ENCODE measurements at regions not wholly inside any gene's neighbourhood (a gene's known extent, or its start where the extent isn't known, plus 50 kb on each side); places are given as distances from the start of the nearest gene placed in this dataset.

DNA sequence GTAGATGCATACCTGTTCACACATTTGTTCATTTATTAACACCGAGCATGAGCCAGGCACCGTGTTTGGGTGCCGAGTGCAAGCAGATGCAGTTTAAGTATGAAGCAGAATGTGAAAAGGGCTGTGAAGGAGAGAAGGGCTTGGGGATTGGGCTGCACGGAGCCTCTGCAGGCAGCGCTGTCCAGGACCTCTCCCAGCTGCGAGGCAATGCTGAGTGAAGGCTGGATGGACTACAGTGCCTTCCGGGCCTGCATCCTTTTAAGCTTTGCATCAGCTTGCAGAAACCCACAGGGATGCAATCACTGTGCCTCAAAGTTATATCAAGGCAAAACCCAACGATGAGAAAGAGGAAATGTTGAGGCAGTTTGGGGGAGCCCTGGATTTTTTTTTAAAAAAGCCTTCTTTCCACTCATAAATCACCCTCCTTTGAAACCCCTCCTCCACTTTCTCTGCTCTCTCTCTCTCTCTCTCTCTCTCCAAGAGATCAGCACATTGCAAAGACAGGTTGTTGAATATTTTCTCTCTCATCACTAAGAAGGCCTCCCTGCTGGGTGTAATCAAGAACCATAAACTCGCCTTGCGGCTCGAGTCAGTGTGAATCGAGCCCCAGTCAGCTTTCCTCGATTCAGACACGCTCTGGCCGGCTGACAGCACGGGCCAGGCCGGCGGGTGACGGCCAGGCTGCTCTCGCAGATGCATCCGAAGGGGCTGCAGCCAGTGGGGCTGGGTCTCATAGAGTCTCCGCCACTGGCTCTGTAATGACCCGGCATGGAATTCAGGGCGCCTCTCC, 89.2 kb upstream of the POU3F1 start:
- H3K27me3 ChIP-seq (ENCODE audit: control insufficient read depth, insufficient read depth, low read length) = peaks cover 25% of the 10 kb centered on the region
- TF ChIP-seq, protein P1, sequence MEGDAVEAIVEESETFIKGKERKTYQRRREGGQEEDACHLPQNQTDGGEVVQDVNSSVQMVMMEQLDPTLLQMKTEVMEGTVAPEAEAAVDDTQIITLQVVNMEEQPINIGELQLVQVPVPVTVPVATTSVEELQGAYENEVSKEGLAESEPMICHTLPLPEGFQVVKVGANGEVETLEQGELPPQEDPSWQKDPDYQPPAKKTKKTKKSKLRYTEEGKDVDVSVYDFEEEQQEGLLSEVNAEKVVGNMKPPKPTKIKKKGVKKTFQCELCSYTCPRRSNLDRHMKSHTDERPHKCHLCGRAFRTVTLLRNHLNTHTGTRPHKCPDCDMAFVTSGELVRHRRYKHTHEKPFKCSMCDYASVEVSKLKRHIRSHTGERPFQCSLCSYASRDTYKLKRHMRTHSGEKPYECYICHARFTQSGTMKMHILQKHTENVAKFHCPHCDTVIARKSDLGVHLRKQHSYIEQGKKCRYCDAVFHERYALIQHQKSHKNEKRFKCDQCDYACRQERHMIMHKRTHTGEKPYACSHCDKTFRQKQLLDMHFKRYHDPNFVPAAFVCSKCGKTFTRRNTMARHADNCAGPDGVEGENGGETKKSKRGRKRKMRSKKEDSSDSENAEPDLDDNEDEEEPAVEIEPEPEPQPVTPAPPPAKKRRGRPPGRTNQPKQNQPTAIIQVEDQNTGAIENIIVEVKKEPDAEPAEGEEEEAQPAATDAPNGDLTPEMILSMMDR (conservative IDR thresholded peaks at IDR 0.05 in 1 of 2, IDR thresholded peaks at IDR 0.05 in 1 of 2; ENCODE audit: low read depth in 1 of 2, low read length in 2 of 2) = no peak
- TF ChIP-seq EZH2 (IDR thresholded peaks at IDR 0.05; ENCODE audit: low read length, missing control alignments) = no peak
- H4K20me1 ChIP-seq (ENCODE audit: control insufficient read depth, extremely low read depth, insufficient read depth, low read length) = no peaks in the 10 kb centered on the region
- H3K36me3 ChIP-seq (ENCODE audit: control insufficient read depth, insufficient read depth, low read length) = no peaks in the 10 kb centered on the region
- H3K4me2 ChIP-seq (ENCODE audit: extremely low read depth, insufficient read depth, low read length) = no peak overlapping the region
- H3K4me1 ChIP-seq (ENCODE audit: control insufficient read depth, extremely low read depth, insufficient read depth, low read length) = peaks cover 14% of the 10 kb centered on the region
- DNase-seq (ENCODE audit: low read depth in 2 of 2) = no peak
- no peaks in the 10 kb centered on the region for H3K9me3 ChIP-seq (ENCODE audit: control insufficient read depth, insufficient read depth, low read depth, low read length)
- no peaks in the 10 kb centered on the region for H3K79me2 ChIP-seq (ENCODE audit: control insufficient read depth, insufficient read depth, low read length)
- H3K9ac ChIP-seq (ENCODE audit: insufficient read depth, low read length) = no peak overlapping the region
- H2AFZ ChIP-seq (ENCODE audit: low read length) = no peak overlapping the region
- H3K27ac ChIP-seq (ENCODE audit: insufficient read depth, low read length) = no peak overlapping the region
- H3K4me3 ChIP-seq (replicated peaks in 1 of 4; ENCODE audit: control extremely low read depth in 1 of 4, insufficient read depth in 1 of 4, low read depth in 3 of 4, low read length in 4 of 4) = no peak overlapping the region

DNA sequence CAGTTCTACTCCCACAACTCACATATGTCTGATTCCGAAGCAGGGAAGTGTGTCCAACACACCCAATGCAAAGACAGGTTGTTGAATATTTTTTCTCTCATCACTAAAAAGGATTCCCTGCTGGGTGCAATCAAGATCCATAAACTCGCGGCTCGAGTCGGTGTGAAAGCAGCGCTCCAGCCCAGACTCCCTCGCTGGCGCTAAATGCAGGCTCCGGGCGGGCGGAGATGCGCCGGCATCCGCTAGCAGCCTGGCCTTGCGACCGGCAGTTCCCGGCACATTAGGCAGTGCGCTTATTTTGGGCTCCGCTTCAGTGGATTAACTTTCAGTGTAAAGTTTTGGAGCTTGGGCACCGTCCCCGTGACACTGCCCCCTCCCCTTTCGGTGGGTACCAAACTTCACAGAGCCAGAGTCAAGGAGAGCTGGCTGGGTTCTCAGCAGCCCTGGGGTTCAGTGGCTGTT, 87.7 kb upstream of the POU3F1 start:
- Histone ChIP-seq H3K9ac (ENCODE audit: insufficient read depth, low read length) (no peak overlapping the region), H2AFZ (ENCODE audit: low read length) (no peak overlapping the region), H3K79me2 (ENCODE audit: control insufficient read depth, insufficient read depth, low read length) (no peaks in the 10 kb centered on the region), H3K4me2 (ENCODE audit: extremely low read depth, insufficient read depth, low read length) (no peak overlapping the region), H3K9me3 (ENCODE audit: control insufficient read depth, insufficient read depth, low read depth, low read length) (no peaks in the 10 kb centered on the region), H4K20me1 (ENCODE audit: control insufficient read depth, extremely low read depth, insufficient read depth, low read length) (no peaks in the 10 kb centered on the region), H3K4me1 (ENCODE audit: control insufficient read depth, extremely low read depth, insufficient read depth, low read length) (peaks cover 6% of the 10 kb centered on the region), H3K36me3 (ENCODE audit: control insufficient read depth, insufficient read depth, low read length) (no peaks in the 10 kb centered on the region), H3K27ac (ENCODE audit: insufficient read depth, low read length) (no peak overlapping the region), H3K27me3 (ENCODE audit: control insufficient read depth, insufficient read depth, low read length) (peaks cover 22% of the 10 kb centered on the region), H3K4me3 (replicated peaks in 1 of 4; ENCODE audit: control extremely low read depth in 1 of 4, insufficient read depth in 1 of 4, low read depth in 3 of 4, low read length in 4 of 4) (no peak overlapping the region)
- peak in 1 of 2 donors; percentile 15 for DNase-seq (ENCODE audit: low read depth in 2 of 2)
- peak; percentile 57 for TF ChIP-seq EZH2 (IDR thresholded peaks at IDR 0.05; ENCODE audit: low read length, missing control alignments)
- TF ChIP-seq, protein P1 (conservative IDR thresholded peaks at IDR 0.05 in 1 of 2, IDR thresholded peaks at IDR 0.05 in 1 of 2; ENCODE audit: low read depth in 1 of 2, low read length in 2 of 2) = no peak

DNA sequence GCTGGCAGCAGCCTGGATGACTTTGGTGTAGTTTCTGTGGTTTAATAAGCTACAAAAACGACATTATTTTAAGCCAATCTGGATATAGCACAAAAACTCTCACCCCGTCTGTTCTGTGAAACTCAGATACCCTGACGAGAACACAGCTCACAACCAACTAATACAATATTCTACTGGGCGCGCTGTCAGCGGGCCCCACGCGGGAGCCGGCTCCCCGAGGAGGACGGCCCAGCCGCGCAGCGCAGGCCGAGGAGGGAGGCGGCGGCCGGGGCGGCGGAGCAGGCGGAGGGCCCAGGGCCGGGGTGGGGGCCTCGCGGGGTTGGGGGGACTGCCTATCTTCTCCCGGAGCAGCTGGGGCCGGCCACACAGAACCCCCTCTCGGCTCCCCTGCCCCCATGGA, 87.2 kb upstream of the POU3F1 start:
- no peaks in the 10 kb centered on the region for H3K36me3 ChIP-seq (ENCODE audit: control insufficient read depth, insufficient read depth, low read length)
- no peaks in the 10 kb centered on the region for H3K79me2 ChIP-seq (ENCODE audit: control insufficient read depth, insufficient read depth, low read length)
- no peak overlapping the region for H3K27ac ChIP-seq (ENCODE audit: insufficient read depth, low read length)
- no peak for TF ChIP-seq EZH2 (IDR thresholded peaks at IDR 0.05; ENCODE audit: low read length, missing control alignments)
- TF ChIP-seq, protein P1 (conservative IDR thresholded peaks at IDR 0.05 in 1 of 2, IDR thresholded peaks at IDR 0.05 in 1 of 2; ENCODE audit: low read depth in 1 of 2, low read length in 2 of 2) = no peak
- no peak for DNase-seq (ENCODE audit: low read depth in 2 of 2)
- H3K27me3 ChIP-seq (ENCODE audit: control insufficient read depth, insufficient read depth, low read length) = peaks cover 22% of the 10 kb centered on the region
- H3K9ac ChIP-seq (ENCODE audit: insufficient read depth, low read length) = no peak overlapping the region
- no peak overlapping the region for H3K4me2 ChIP-seq (ENCODE audit: extremely low read depth, insufficient read depth, low read length)
- no peaks in the 10 kb centered on the region for H3K9me3 ChIP-seq (ENCODE audit: control insufficient read depth, insufficient read depth, low read depth, low read length)
- no peak overlapping the region for H3K4me3 ChIP-seq (replicated peaks in 1 of 4; ENCODE audit: control extremely low read depth in 1 of 4, insufficient read depth in 1 of 4, low read depth in 3 of 4, low read length in 4 of 4)
- no peak overlapping the region for H2AFZ ChIP-seq (ENCODE audit: low read length)
- H4K20me1 ChIP-seq (ENCODE audit: control insufficient read depth, extremely low read depth, insufficient read depth, low read length) = no peaks in the 10 kb centered on the region
- peaks cover 1% of the 10 kb centered on the region for H3K4me1 ChIP-seq (ENCODE audit: control insufficient read depth, extremely low read depth, insufficient read depth, low read length)

All from fibroblast of lung (primary cell).